Iris pigment epithelial cell (primary cell): ENCODE measurements at regions not wholly inside any gene's neighbourhood (a gene's known extent, or its start where the extent isn't known, plus 50 kb on each side); places are given as distances from the start of the nearest gene placed in this dataset.
"Not testable (repeated sequence)": the region's sequence is repeated elsewhere in the genome, so short reads cannot be mapped to it uniquely, and the experiment has no call there.

Experiments
- DNase-seq: peaks from one replicate; pipeline ENCODE4 v3.0.0-alpha.2; 2011; ENCODE audit warnings: low read depth

DNA sequence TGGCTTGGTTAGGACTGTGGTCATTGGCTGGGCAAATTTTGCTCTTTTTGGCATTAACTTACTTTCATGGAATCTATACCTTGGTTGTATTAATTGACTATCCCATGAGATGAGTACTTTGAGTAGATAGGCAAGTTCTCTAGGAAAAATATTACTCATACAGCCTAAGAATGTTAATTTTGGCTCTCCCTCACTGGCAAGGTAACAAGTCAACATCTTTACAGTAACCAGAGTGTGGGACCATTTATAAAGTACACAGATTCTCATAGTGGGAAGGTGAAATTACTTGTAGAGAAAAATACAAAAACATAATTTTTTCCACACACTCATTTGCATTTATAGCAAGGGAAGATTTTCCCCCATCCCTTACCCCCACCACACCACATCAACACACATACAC, 154.6 kb upstream of the ZNF608 start:
- no peak for DNase-seq

GRCh38 chr5:124902097-124902821, 155.8 kb upstream of the ZNF608 start:
- peak; percentile 33 for DNase-seq

- DNase-seq, result no peak
Measured at GRCh38 chr5:124905256-124906130, 159.1 kb upstream of the ZNF608 start.

- DNase-seq, result peak; percentile 75
Measured at GRCh38 chr5:124906339-124907097, 160.1 kb upstream of the ZNF608 start.

DNA sequence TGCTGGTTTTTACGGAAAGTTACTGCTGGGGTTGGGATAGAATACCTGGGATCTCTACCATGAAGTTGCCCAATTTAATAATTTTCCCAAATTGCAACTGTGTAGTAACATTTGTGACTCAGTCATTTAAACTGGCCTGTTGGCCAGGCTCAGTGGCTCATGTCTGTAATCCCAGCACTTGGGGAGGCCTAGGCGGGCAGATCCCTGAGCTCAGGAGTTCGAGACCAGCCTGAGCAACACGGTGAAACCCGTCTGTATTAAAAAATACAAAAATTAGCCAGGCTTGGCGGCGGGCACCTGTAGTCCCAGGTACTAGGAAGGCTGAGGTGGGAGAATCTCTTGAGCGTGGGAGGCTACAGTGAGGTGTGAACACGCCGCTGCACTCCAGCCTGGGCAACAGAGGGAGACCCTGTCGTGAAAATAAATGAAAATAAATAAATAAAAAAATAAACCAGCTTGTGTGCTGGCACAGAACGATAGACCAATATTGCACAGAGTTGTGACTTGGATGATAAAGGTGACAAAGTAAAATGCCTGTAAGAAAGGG, 160.7 kb upstream of the ZNF608 start:
- DNase-seq, result no peak

- DNase-seq, result peak; percentile 38
Measured at GRCh38 chr5:124908581-124909451, 162.4 kb upstream of the ZNF608 start.

- no peak for DNase-seq
Measured at GRCh38 chr5:124909734-124910133, 163.3 kb upstream of the ZNF608 start.

DNA sequence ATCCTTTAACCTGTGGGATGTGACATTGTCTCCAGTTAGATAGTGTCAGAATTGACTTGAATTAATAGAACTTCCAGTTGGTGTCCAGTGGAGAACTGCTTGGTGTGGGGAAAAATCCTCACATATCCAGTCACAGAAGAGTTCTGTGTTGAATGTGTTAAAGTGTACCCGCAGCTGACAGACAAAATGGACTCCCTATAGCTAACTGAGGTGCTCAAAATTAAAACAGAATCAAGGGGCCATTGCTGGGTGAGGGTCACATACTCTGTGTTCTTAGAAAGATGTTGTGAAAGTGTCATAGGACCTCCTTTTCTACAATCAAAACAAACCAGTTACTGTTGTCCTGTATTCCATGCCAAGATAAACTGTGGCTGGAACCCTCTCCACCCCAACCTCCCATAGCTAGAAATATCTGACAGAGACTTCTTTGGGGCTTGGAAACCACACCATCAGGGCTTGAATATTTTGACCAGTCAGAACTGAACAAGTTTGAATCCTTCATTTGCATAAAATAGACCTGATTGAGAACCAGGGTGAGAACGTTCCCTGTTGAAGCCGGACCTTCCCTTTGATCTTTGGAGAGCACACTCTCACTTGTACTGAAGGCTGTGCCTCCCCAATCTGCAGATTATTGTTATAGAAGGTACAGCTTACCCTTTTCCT, 164.0 kb upstream of the ZNF608 start:
- no peak for DNase-seq

DNA sequence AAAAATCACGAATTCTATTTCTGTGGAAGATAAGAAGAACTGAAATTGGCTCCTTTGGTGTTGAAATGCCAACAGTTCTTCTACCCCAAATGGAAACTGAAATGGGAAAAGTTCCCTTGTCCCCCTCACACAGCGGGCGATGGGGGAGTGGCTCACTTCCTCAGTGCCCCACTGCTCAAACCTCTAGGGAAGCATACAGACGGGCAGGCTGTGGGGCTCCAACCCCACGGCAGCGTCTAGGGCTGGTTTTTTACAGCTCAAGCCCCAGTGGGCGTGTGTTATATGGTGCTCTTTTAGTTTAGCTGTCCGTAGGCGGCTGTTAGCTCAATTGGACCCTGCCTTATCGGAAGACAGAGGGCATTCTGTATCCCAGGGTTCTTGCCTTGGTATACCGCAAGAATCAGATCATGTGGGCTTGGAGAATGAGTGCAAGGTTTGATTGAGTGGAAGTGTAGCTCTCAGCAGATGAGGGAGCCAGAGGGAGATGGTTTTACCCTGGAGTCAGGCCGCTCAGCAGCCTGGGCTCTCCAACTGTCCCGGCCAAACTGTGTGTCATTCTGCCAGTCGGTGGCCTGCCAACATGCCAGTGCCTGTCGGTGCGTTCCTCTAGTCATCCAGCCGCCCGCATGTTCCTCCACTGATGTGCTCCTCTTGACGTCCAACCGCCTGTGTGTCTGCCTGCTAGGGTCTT, 166.3 kb upstream of the ZNF608 start:
- no peak for DNase-seq

DNA sequence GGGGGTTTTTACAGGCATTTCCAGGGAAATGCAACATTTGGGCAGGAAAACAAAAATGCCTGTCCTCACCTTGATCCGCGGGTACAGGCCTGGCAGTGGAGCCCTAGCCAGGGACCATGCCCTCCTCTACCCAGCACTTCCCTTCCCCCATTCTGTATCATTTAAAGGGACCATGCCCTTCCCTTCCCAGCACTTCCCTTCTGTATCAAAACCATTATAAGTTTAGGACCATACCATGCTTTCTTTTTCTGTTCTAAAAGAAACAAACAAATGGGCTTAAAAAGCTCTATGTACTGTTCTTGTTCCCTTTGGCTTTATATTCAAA, 166.9 kb upstream of the ZNF608 start:
- no peak for DNase-seq

DNA sequence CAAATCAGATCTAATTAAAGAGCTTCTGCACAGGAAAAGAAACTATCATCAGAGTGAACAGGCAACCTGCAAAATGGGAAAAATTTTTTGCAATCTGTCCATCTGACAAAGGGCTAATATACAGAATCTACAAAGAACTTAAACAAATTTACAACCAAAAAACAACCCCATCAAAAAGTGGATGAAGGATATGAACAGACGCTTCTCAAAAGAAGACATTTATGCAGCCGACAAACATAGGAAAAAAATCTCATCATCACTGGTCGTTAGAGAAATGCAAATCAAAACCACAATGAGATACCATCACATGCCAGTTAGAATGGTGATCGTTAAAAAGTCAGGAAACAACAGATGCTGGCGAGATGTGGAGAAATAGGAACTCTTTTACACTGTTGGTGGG, 169.9 kb upstream of the ZNF608 start:
- not testable (repeated sequence) for DNase-seq

GRCh38 chr5:124918618-124919017, 172.2 kb upstream of the ZNF608 start:
- no peak for DNase-seq

- no peak for DNase-seq
Measured at GRCh38 chr5:124919076-124919475, 172.6 kb upstream of the ZNF608 start.

DNA sequence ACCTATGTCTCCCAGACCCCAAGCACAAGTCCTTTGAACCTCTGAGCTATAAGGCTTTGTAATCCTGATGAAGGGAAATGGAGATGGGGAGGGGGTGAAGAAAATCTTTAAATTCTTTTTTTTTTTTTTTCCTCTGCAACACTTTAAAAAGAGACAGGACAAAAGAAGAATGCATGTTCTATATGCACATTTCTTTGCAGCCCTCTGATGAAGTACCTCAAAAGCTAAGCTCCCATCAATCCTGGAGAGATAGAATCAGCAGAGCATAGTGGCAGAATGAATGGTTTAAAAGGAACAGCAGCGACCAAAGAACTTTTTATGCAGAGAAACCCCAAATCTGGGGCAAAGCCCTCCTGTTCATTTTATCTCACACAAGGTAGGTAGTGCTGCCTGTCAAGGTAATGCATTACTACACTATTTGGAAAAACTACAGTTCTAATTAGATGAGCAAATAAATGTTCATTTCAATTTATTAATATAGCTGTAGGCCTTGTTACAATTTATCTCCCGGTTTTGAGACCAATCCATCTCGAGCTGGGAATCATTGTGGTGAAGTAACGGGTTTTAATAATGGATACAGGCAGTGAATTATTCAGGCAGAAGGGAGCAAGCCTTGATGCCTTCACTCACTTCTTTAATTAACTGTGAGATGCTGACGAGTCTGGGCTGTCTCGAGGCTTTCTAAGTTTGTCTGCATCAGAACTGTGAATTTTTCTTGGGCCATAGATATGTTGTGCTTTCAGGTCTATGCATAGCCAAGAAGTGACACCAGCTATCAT, 173.5 kb upstream of the ZNF608 start:
- DNase-seq, result no peak

DNA sequence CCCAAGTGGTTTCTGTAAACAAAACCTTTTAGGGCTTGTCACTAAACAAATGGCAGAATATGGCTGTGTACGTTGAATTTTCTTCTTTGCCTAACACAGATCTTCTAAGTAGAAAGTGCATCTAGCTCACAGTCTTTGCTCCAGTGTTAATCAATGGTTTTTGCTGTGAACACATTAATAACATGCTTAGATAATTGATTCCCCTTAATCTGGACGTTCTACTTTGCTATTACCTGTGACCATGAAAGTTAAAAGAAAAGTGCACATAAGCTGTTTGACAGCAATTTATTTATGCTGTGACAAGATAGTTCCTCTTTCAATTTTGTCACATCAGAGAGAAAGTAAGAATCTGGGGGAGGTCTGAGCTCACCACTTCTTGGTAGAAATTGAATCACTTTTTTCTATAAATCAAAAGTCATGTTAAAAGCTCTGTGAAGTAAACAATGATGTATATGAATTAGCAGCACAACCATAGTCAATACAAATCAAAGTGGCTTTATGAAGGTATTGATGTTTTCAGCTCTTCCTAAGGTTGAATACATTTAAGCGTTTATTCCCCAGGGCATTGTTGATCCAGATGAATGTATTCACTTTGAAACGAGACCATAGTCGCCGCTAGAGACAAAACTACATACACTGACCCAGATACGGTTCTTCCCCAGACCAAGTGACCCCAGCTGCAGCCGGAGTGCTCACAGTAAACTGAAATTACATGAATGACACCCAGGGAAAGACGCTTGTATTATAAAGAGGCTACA, 174.6 kb upstream of the ZNF608 start:
- no peak for DNase-seq

DNA sequence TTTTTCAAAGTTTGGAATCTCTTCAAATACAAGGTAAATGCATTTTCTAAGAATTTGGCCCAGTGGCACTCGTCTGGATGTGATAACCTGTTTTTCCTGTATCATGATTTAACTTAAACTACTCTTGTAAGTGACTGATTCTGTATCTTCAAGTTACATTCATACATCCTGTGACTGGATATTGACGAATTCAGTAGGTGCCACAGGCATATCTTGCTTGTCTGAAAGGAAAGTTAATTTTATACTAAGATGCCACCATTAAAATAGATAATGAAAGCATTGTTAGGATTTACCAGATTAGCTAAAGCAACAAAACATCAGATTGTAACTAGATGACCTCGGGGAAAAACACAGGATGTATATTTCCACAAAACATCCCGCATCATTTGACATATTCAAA, 175.3 kb upstream of the ZNF608 start:
- no peak for DNase-seq

GRCh38 chr5:124922255-124922975, 176.0 kb upstream of the ZNF608 start:
- DNase-seq, result no peak

- DNase-seq, result peak; percentile 23
Measured at GRCh38 chr5:124923131-124923530, 176.7 kb upstream of the ZNF608 start.
